HCT116 (cell line): ENCODE measurements at regions not wholly inside any gene's neighbourhood (a gene's known extent, or its start where the extent isn't known, plus 50 kb on each side); places are given as distances from the start of the nearest gene placed in this dataset.

ENCODE experiments used
- ATAC-seq: fragments of 200-7000 bp; cut with Tn5 transposase; 2 replicates; pipeline ENCODE4 v1.9.1; 2020; ENCODE audit warnings: mild to moderate bottlenecking, moderate library complexity
- BruUV-seq: library from RNA; stranded (reverse); fragments of 400-500 nt; replicated peaks from 2 replicates; lab custom pipeline; 2021; lab: Mats Ljungman, UMichigan
- CTCF ChIA-PET: fragments of 300-600 bp; sonication (Branson Sonifier 250); formaldehyde crosslinking; loops from one replicate; lab custom pipeline; 2021; ENCODE audit warnings: antibody characterized with exemption; lab: Charles Lee
- POLR2A ChIA-PET: fragments of 300-600, 350-600 bp; sonication (Branson Sonifier 250); formaldehyde crosslinking; loops from one replicate; lab custom pipeline; 2021; ENCODE audit warnings: antibody characterized with exemption; lab: Charles Lee
- RAD21 ChIA-PET, 2 experiments: fragments of 300-600 bp; sonication (Branson Sonifier 250); formaldehyde crosslinking; loops; one replicate each; lab custom pipeline; 2023; ENCODE audit warnings: low total read pairs in 2 of 2; ENCODE audit not compliant: uncharacterized antibody in 2 of 2, unreplicated experiment in 2 of 2, low non-redundant PET in 1 of 2; lab: Charles Lee
- DNase-seq: peaks from one replicate; pipeline ENCODE4 v3.0.0-alpha.2; 2010; ENCODE audit warnings: low read depth, low spot score
- H2AFZ ChIP-seq: fragments of 200-600 bp; shearing (Covaris generic), sonication (generic); 2 replicates; pipeline ENCODE4 v1.6.1; 2017; ENCODE audit warnings: low read depth, mixed run types, mixed read lengths, antibody characterized with exemption, low read length; ENCODE audit not compliant: poor library complexity, severe bottlenecking
- H3K27ac ChIP-seq: 2 replicates; pipeline ENCODE4 v1.5.1; 2012; ENCODE audit warnings: low read depth, low read length
- H3K27me3 ChIP-seq: fragments of 200-600 bp; sonication (generic); 2 replicates; pipeline ENCODE4 v1.6.1; 2016; ENCODE audit warnings: mixed run types, low read length, mixed read lengths; ENCODE audit not compliant: insufficient read depth
- H3K36me3 ChIP-seq, 2 experiments: fragments of 200-500 bp in 1 of 2; fragments of 200-600 bp in 1 of 2; sonication (Bioruptor generic) in 1 of 2; sonication (generic) in 1 of 2; 2 replicates each; pipeline versions ENCODE4 v1.5.1 to v1.6.1; 2014 to 2016; ENCODE audit warnings: low read length in 2 of 2, inconsistent platforms in 1 of 2, mixed read lengths in 1 of 2, mixed run types in 1 of 2; ENCODE audit not compliant: insufficient read depth in 2 of 2, control insufficient read depth in 1 of 2
- H3K4me1 ChIP-seq, 2 experiments: fragments of 200-600 bp in 1 of 2; sonication (generic) in 1 of 2; 2 replicates each; pipeline versions ENCODE4 v1.5.1 to v1.6.1; 2012 to 2017; ENCODE audit warnings: low read length in 2 of 2, inconsistent platforms in 1 of 2, mild to moderate bottlenecking in 1 of 2, mixed read lengths in 1 of 2, mixed run types in 1 of 2, moderate library complexity in 1 of 2; ENCODE audit not compliant: insufficient read depth in 2 of 2, control insufficient read depth in 1 of 2
- H3K4me2 ChIP-seq: fragments of 200-600 bp; sonication (generic); 2 replicates; pipeline ENCODE4 v1.6.1; 2017; ENCODE audit warnings: mixed run types, low read length, mixed read lengths
- H3K4me3 ChIP-seq, 2 experiments: fragments of 200-600 bp in 1 of 2; sonication (generic) in 1 of 2; replicated peaks in 1 of 2; 2 replicates each; pipeline ENCODE4 v1.5.1; 2011 to 2016; ENCODE audit warnings: low read length in 2 of 2, control low read depth in 1 of 2, low read depth in 1 of 2, mild to moderate bottlenecking in 1 of 2, mixed read lengths in 1 of 2, mixed run types in 1 of 2
- H3K79me2 ChIP-seq: fragments of 200-600 bp; sonication (generic); 2 replicates; pipeline ENCODE4 v1.6.1; 2017; ENCODE audit warnings: mild to moderate bottlenecking, mixed run types, low read length, moderate library complexity, mixed read lengths; ENCODE audit not compliant: insufficient read depth
- H3K9ac ChIP-seq: fragments of 200-600 bp; sonication (generic); 2 replicates; pipeline ENCODE4 v1.6.1; 2016; ENCODE audit warnings: low read length, mixed read lengths
- H3K9me2 ChIP-seq: fragments of 200-600 bp; sonication (generic), shearing (Covaris generic); 2 replicates; pipeline ENCODE4 v1.6.1; 2017; ENCODE audit warnings: mixed run types, mild to moderate bottlenecking, moderate library complexity; ENCODE audit not compliant: insufficient read depth
- H3K9me3 ChIP-seq, 2 experiments: fragments of 200-500 bp in 1 of 2; fragments of 200-600 bp in 1 of 2; sonication (Bioruptor generic) in 1 of 2; sonication (generic) in 1 of 2; 2 replicates each; pipeline ENCODE4 v1.6.1; 2014 to 2017; ENCODE audit warnings: low read length in 2 of 2, mixed read lengths in 2 of 2, inconsistent platforms in 1 of 2, low read depth in 1 of 2, mild to moderate bottlenecking in 1 of 2, mixed run types in 1 of 2, moderate library complexity in 1 of 2; ENCODE audit not compliant: control insufficient read depth in 1 of 2, insufficient read depth in 1 of 2
- H4K20me1 ChIP-seq: fragments of 200-600 bp; sonication (generic), shearing (Covaris generic); 2 replicates; pipeline ENCODE4 v1.6.1; 2017; ENCODE audit warnings: mixed run types, mild to moderate bottlenecking, moderate library complexity; ENCODE audit not compliant: insufficient read depth
- CBX3 ChIP-seq: IDR thresholded peaks from 2 replicates; pipeline ENCODE4 v1.6.1; 2012; ENCODE audit warnings: low read depth
- CEBPB ChIP-seq: IDR thresholded peaks from 2 replicates; pipeline ENCODE4 v1.6.1; 2012; ENCODE audit warnings: low read depth
- CTCF ChIP-seq, 3 experiments: fragments of 200-600 bp in 1 of 3; sonication (generic) in 1 of 3; IDR thresholded peaks in 2 of 3; conservative IDR thresholded peaks in 1 of 3; 2 replicates each; pipeline ENCODE4 v1.5.1; 2012 to 2017; ENCODE audit warnings: low read depth in 2 of 3, low read length in 2 of 3, antibody characterized with exemption in 1 of 3, borderline replicate concordance in 1 of 3, control low read depth in 1 of 3, mild to moderate bottlenecking in 1 of 3, mixed read lengths in 1 of 3, mixed run types in 1 of 3, moderate library complexity in 1 of 3; ENCODE audit not compliant: insufficient read depth in 1 of 3
- EGR1 ChIP-seq: IDR thresholded peaks from 2 replicates; pipeline ENCODE4 v1.6.1; 2012; ENCODE audit warnings: low read depth
- EZH2 ChIP-seq: fragments of 200-600 bp; sonication (generic); IDR thresholded peaks from 2 replicates; pipeline ENCODE4 v1.6.1; 2017; ENCODE audit warnings: antibody characterized with exemption, mixed run types
- JUND ChIP-seq: IDR thresholded peaks from 2 replicates; pipeline ENCODE4 v1.6.1; 2012
- RAD21 ChIP-seq: IDR thresholded peaks from 2 replicates; pipeline ENCODE4 v1.6.1; 2012; ENCODE audit warnings: low read depth, mild to moderate bottlenecking
- SIN3A ChIP-seq: IDR thresholded peaks from 2 replicates; pipeline ENCODE4 v1.6.1; 2012; ENCODE audit warnings: low read depth
- SP1 ChIP-seq: IDR thresholded peaks from 2 replicates; pipeline ENCODE4 v1.6.1; 2012; ENCODE audit warnings: low read depth
- TCF7L2 ChIP-seq: IDR thresholded peaks from 2 replicates; pipeline ENCODE4 v1.7.0; 2011; ENCODE audit warnings: borderline replicate concordance, inconsistent platforms; ENCODE audit not compliant: insufficient read depth, insufficient read length; ENCODE audit errors: extremely low read depth
- ZFX ChIP-seq: fragments of 450-650 bp; IDR thresholded peaks from 2 replicates; pipeline ENCODE4 v1.6.1; 2017
- intact Hi-C: fragments of 100-400 bp; cut with micrococcal nuclease; formaldehyde crosslinking; loops from 2 replicates; pipeline ENCODE4 v1.10.0; 2022
- TF ChIP-seq, protein P1 (sequence below): IDR thresholded peaks from 2 replicates; pipeline ENCODE4 v1.6.1; 2012
- TF ChIP-seq, protein P2 (sequence below): IDR thresholded peaks from 2 replicates; pipeline ENCODE4 v1.6.1; 2011; ENCODE audit warnings: mild to moderate bottlenecking, low read length, moderate library complexity; ENCODE audit not compliant: insufficient replicate concordance; ENCODE audit errors: extremely low read depth

GRCh38 chr1:87530042-87530807 lies 201.5 kb downstream of the LMO4 start (continued):
- no peak for TF ChIP-seq CTCF (IDR thresholded peaks at IDR 0.05 in 2 of 3, conservative IDR thresholded peaks at IDR 0.05 in 1 of 3; ENCODE audit: borderline replicate concordance in 1 of 3, insufficient read depth in 1 of 3, low read depth in 2 of 3, low read length in 2 of 3)
- TF ChIP-seq, protein P1, sequence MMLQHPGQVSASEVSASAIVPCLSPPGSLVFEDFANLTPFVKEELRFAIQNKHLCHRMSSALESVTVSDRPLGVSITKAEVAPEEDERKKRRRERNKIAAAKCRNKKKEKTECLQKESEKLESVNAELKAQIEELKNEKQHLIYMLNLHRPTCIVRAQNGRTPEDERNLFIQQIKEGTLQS: no peak
- TF ChIP-seq SIN3A: no peak
- no peak for TF ChIP-seq SP1
- no peak for TF ChIP-seq JUND
- TF ChIP-seq, protein P2, sequence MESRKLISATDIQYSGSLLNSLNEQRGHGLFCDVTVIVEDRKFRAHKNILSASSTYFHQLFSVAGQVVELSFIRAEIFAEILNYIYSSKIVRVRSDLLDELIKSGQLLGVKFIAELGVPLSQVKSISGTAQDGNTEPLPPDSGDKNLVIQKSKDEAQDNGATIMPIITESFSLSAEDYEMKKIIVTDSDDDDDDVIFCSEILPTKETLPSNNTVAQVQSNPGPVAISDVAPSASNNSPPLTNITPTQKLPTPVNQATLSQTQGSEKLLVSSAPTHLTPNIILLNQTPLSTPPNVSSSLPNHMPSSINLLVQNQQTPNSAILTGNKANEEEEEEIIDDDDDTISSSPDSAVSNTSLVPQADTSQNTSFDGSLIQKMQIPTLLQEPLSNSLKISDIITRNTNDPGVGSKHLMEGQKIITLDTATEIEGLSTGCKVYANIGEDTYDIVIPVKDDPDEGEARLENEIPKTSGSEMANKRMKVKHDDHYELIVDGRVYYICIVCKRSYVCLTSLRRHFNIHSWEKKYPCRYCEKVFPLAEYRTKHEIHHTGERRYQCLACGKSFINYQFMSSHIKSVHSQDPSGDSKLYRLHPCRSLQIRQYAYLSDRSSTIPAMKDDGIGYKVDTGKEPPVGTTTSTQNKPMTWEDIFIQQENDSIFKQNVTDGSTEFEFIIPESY: no peak
- TF ChIP-seq EZH2: no peak
- TF ChIP-seq, all 23 proteins: peak for 0

DNA sequence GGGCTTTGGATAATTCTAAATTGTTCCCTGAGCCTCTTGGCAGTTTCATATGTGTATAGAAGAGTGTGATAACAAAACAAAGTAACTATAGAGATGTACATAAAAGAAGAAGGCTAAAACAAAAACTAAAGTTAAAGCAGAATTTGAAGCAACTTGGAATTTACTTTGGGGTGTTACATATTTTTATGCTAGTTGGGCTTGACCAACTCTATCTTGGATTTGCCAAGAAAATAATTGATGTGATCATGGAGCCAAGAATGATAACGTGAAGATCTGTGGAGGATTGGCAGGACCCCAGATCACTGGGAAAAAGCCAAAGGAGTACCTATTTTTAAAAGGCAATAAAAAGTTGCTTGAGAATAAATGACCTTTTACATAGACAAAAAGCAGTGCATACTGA lies 206.9 kb downstream of the LMO4 start:
- no peaks in the 10 kb centered on the region for H3K9me2 ChIP-seq
- no peaks in the 10 kb centered on the region for H3K36me3 ChIP-seq
- intact Hi-C loops: no loop called here
- no TSS peak for BruUV-seq
- H3K9ac ChIP-seq: no peak overlapping the region
- no peaks in the 10 kb centered on the region for H3K79me2 ChIP-seq
- CTCF ChIA-PET: no interaction called here
- no peak overlapping the region for H3K27ac ChIP-seq
- no peak for ATAC-seq
- RAD21 ChIA-PET: no interaction called here
- H3K27me3 ChIP-seq: no peaks in the 10 kb centered on the region
- no peaks in the 10 kb centered on the region for H3K4me1 ChIP-seq
- H3K4me2 ChIP-seq: no peak overlapping the region
- POLR2A ChIA-PET: no interaction called here
- DNase-seq: no peak
- no peak overlapping the region for H3K4me3 ChIP-seq
- H2AFZ ChIP-seq: no peak overlapping the region
- no peaks in the 10 kb centered on the region for H3K9me3 ChIP-seq
- TF ChIP-seq EZH2 (no peak), CBX3 (no peak), ZFX (no peak), EGR1 (no peak), RAD21 (no peak), CEBPB (no peak), TCF7L2 (no peak), SIN3A (no peak)
- H4K20me1 ChIP-seq: no peaks in the 10 kb centered on the region
